Mesendoderm (in vitro differentiated cells): ENCODE measurements at regions not wholly inside any gene's neighbourhood (a gene's known extent, or its start where the extent isn't known, plus 50 kb on each side); places are given as distances from the start of the nearest gene placed in this dataset.

Source experiments
- DNase-seq: peaks from one replicate; pipeline ENCODE4 v3.0.0; 2013
- H2AK5ac ChIP-seq: 2 replicates; pipeline ENCODE4 v1.6.1; 2013; ENCODE audit warnings: low read length, inconsistent platforms
- H2BK120ac ChIP-seq: 2 replicates; pipeline ENCODE4 v1.6.1; 2013; ENCODE audit warnings: low read depth, mild to moderate bottlenecking, low read length, moderate library complexity, mixed read lengths
- H2BK15ac ChIP-seq: replicated peaks from 2 replicates; pipeline ENCODE4 v1.6.1; 2013; ENCODE audit warnings: low read depth, mild to moderate bottlenecking, moderate library complexity
- H2BK5ac ChIP-seq: 2 replicates; pipeline ENCODE4 v1.6.1; 2013; ENCODE audit warnings: low read length, inconsistent platforms
- H3K18ac ChIP-seq: 2 replicates; pipeline ENCODE4 v1.6.1; 2013; ENCODE audit warnings: mild to moderate bottlenecking, low read length, mixed read lengths
- H3K23ac ChIP-seq: one replicate; pipeline ENCODE4 v1.6.1; 2013; ENCODE audit warnings: low read length
- H3K27ac ChIP-seq: 2 replicates; pipeline ENCODE4 v1.5.1; 2013; ENCODE audit warnings: low read depth, mild to moderate bottlenecking, inconsistent platforms, low read length, moderate library complexity
- H3K27me3 ChIP-seq: 2 replicates; pipeline ENCODE4 v1.6.1; 2013; ENCODE audit warnings: low read length, control low read depth, mild to moderate bottlenecking, inconsistent platforms; ENCODE audit not compliant: insufficient read depth, poor library complexity
- H3K36me3 ChIP-seq: 2 replicates; pipeline ENCODE4 v1.6.1; 2013; ENCODE audit warnings: low read length, inconsistent platforms; ENCODE audit not compliant: control insufficient read depth, insufficient read depth
- H3K4ac ChIP-seq: one replicate; pipeline ENCODE4 v1.6.1; 2013; ENCODE audit warnings: low read depth, mild to moderate bottlenecking, low read length, moderate library complexity
- H3K4me1 ChIP-seq: 2 replicates; pipeline ENCODE4 v1.6.1; 2013; ENCODE audit warnings: low read depth, low read length, inconsistent platforms; ENCODE audit not compliant: control insufficient read depth
- H3K4me2 ChIP-seq: 2 replicates; pipeline ENCODE4 v1.6.1; 2013; ENCODE audit warnings: low read length
- H3K4me3 ChIP-seq: 2 replicates; pipeline ENCODE4 v1.5.1; 2013; ENCODE audit warnings: mild to moderate bottlenecking, low read length
- H3K56ac ChIP-seq: one replicate; pipeline ENCODE4 v1.6.1; 2013; ENCODE audit warnings: low read length
- H3K79me1 ChIP-seq: 2 replicates; pipeline ENCODE4 v1.6.1; 2013; ENCODE audit warnings: low read length, inconsistent platforms
- H3K79me2 ChIP-seq: 2 replicates; pipeline ENCODE4 v1.6.1; 2013; ENCODE audit warnings: mild to moderate bottlenecking, low read length; ENCODE audit not compliant: control insufficient read depth, insufficient read depth
- H3K9ac ChIP-seq: 2 replicates; pipeline ENCODE4 v1.6.1; 2013; ENCODE audit warnings: low read length, inconsistent platforms
- H4K5ac ChIP-seq: one replicate; pipeline ENCODE4 v1.6.1; 2013; ENCODE audit warnings: low read length
- H4K8ac ChIP-seq: one replicate; pipeline ENCODE4 v1.6.1; 2013; ENCODE audit warnings: low read depth, mild to moderate bottlenecking, control low read depth, low read length, moderate library complexity
- WGBS: extraction: QIAGEN DNeasy Blood & Tissue Kit; methylation state at CpG from one replicate; pipeline ENCODE4 v1.1.7; 2013; ENCODE audit warnings: low lambda C conversion rate, missing lambda C conversion rate; ENCODE audit not compliant: insufficient coverage; ENCODE audit errors: extremely low coverage; 5-methylcytosine and 5-hydroxymethylcytosine counted together

- Histone ChIP-seq H3K4me2 (no peak overlapping the region), H2AK5ac (no peak overlapping the region), H4K8ac (no peak overlapping the region), H3K79me2 (no peaks in the 10 kb centered on the region), H3K27me3 (peaks cover 7% of the 10 kb centered on the region), H3K79me1 (no peaks in the 10 kb centered on the region), H3K56ac (no peak overlapping the region), H3K27ac (no peak overlapping the region), H3K4me3 (no peak overlapping the region), H3K18ac (no peak overlapping the region), H2BK5ac (no peak overlapping the region), H3K4ac (no peak overlapping the region), H4K5ac (no peak overlapping the region), H2BK120ac (no peak overlapping the region), H3K23ac (no peak overlapping the region), H3K4me1 (peaks cover under 1% of the 10 kb centered on the region), H3K9ac (no peak overlapping the region), H3K36me3 (no peaks in the 10 kb centered on the region), H2BK15ac (no peak overlapping the region)
- WGBS, result no CpG with 5 or more reads among the region's 8 CpGs
- no peak for DNase-seq
These were observed 114.6 kb downstream of the INHBB start for GRCh38 chr2:120460511-120460910.

GRCh38 chr2:120461092-120461491 lies 115.2 kb downstream of the INHBB start:
- WGBS, result no CpG with 5 or more reads among the region's 5 CpGs

GRCh38 chr2:120461546-120462537 lies 115.9 kb downstream of the INHBB start:
- Histone ChIP-seq H3K9ac (no peak overlapping the region), H2BK5ac (no peak overlapping the region), H3K79me1 (no peaks in the 10 kb centered on the region), H3K4me1 (peaks cover 7% of the 10 kb centered on the region), H3K4me2 (no peak overlapping the region), H2BK15ac (no peak overlapping the region), H2BK120ac (no peak overlapping the region), H4K8ac (no peak overlapping the region), H4K5ac (no peak overlapping the region), H3K27ac (no peak overlapping the region), H3K4me3 (no peak overlapping the region), H2AK5ac (no peak overlapping the region), H3K36me3 (no peaks in the 10 kb centered on the region), H3K56ac (no peak overlapping the region), H3K23ac (no peak overlapping the region), H3K27me3 (peaks cover 7% of the 10 kb centered on the region), H3K4ac (no peak overlapping the region), H3K79me2 (no peaks in the 10 kb centered on the region), H3K18ac (no peak overlapping the region)
- no peak for DNase-seq
- WGBS, result no CpG with 5 or more reads among the region's 14 CpGs

More at GRCh38 chr2:120461092-120461491, 115.2 kb downstream of the INHBB start:
- H3K23ac ChIP-seq, result no peak overlapping the region
- no peak overlapping the region for H2BK5ac ChIP-seq
- peaks cover 3% of the 10 kb centered on the region for H3K4me1 ChIP-seq
- H4K5ac ChIP-seq, result no peak overlapping the region
- no peak overlapping the region for H4K8ac ChIP-seq
- H3K18ac ChIP-seq, result no peak overlapping the region
- H3K4me2 ChIP-seq, result no peak overlapping the region
- H3K4me3 ChIP-seq, result no peak overlapping the region
- H3K79me1 ChIP-seq, result no peaks in the 10 kb centered on the region
- H3K56ac ChIP-seq, result no peak overlapping the region
- no peak for DNase-seq
- no peak overlapping the region for H3K27ac ChIP-seq
- no peak overlapping the region for H2AK5ac ChIP-seq
- peaks cover 7% of the 10 kb centered on the region for H3K27me3 ChIP-seq
- no peak overlapping the region for H3K4ac ChIP-seq
- no peak overlapping the region for H2BK15ac ChIP-seq
- no peaks in the 10 kb centered on the region for H3K36me3 ChIP-seq
- H2BK120ac ChIP-seq, result no peak overlapping the region
- no peaks in the 10 kb centered on the region for H3K79me2 ChIP-seq
- H3K9ac ChIP-seq, result no peak overlapping the region

- H2AK5ac ChIP-seq, result no peak overlapping the region
- H3K4ac ChIP-seq, result no peak overlapping the region
- no CpG with 5 or more reads among the region's 12 CpGs for WGBS
- no peaks in the 10 kb centered on the region for H3K79me1 ChIP-seq
- peaks cover 9% of the 10 kb centered on the region for H3K27me3 ChIP-seq
- no peak overlapping the region for H2BK5ac ChIP-seq
- no peak overlapping the region for H2BK15ac ChIP-seq
- H4K8ac ChIP-seq, result no peak overlapping the region
- H3K9ac ChIP-seq, result no peak overlapping the region
- H3K23ac ChIP-seq, result no peak overlapping the region
- H3K4me2 ChIP-seq, result no peak overlapping the region
- no peak overlapping the region for H3K56ac ChIP-seq
- no peaks in the 10 kb centered on the region for H3K36me3 ChIP-seq
- peaks cover 7% of the 10 kb centered on the region for H3K4me1 ChIP-seq
- H3K18ac ChIP-seq, result no peak overlapping the region
- no peaks in the 10 kb centered on the region for H3K79me2 ChIP-seq
- H4K5ac ChIP-seq, result no peak overlapping the region
- H3K27ac ChIP-seq, result no peak overlapping the region
- DNase-seq, result no peak
- no peak overlapping the region for H2BK120ac ChIP-seq
- no peak overlapping the region for H3K4me3 ChIP-seq
These were observed 117.6 kb downstream of the INHBB start for GRCh38 chr2:120463527-120463926.

GRCh38 chr2:120463996-120464395 lies 118.1 kb downstream of the INHBB start:
- no peak overlapping the region for H4K8ac ChIP-seq
- H3K4ac ChIP-seq, result no peak overlapping the region
- H2AK5ac ChIP-seq, result no peak overlapping the region
- no peak overlapping the region for H3K9ac ChIP-seq
- H3K79me1 ChIP-seq, result no peaks in the 10 kb centered on the region
- no peak overlapping the region for H3K18ac ChIP-seq
- no peaks in the 10 kb centered on the region for H3K79me2 ChIP-seq
- DNase-seq, result no peak
- no peak overlapping the region for H2BK15ac ChIP-seq
- no peak overlapping the region for H2BK5ac ChIP-seq
- H3K4me3 ChIP-seq, result no peak overlapping the region
- H4K5ac ChIP-seq, result no peak overlapping the region
- H3K4me1 ChIP-seq, result peaks cover 7% of the 10 kb centered on the region
- H3K36me3 ChIP-seq, result no peaks in the 10 kb centered on the region
- no peak overlapping the region for H3K27ac ChIP-seq
- H3K23ac ChIP-seq, result no peak overlapping the region
- H3K56ac ChIP-seq, result no peak overlapping the region
- no CpG with 5 or more reads among the region's 1 CpG for WGBS
- peaks cover 9% of the 10 kb centered on the region for H3K27me3 ChIP-seq
- no peak overlapping the region for H3K4me2 ChIP-seq
- H2BK120ac ChIP-seq, result no peak overlapping the region
